AG09309 (cell line): ENCODE measurements at regions not wholly inside any gene's neighbourhood (a gene's known extent, or its start where the extent isn't known, plus 50 kb on each side); places are given as distances from the start of the nearest gene placed in this dataset.

Experiments used
- DNase-seq: peaks from one replicate; pipeline ENCODE4 v3.0.0-alpha.2; 2010; ENCODE audit warnings: low read depth
- H3K4me3 ChIP-seq: 2 replicates; pipeline ENCODE4 v1.5.1; 2011; ENCODE audit warnings: mild to moderate bottlenecking, low read depth, low read length, moderate library complexity; ENCODE audit not compliant: control insufficient read depth
- TF ChIP-seq, protein P1 (sequence below): IDR thresholded peaks from 2 replicates; pipeline ENCODE4 v1.5.1; 2011; ENCODE audit warnings: mild to moderate bottlenecking, low read depth, low read length, inconsistent platforms; ENCODE audit not compliant: insufficient read depth, control insufficient read depth; ENCODE audit errors: missing control alignments

GRCh38 chr16:59210955-59211541 is 476.9 kb upstream of the GOT2 start:
- DNase-seq = no peak
- H3K4me3 ChIP-seq = no peak overlapping the region
- TF ChIP-seq, protein P1, sequence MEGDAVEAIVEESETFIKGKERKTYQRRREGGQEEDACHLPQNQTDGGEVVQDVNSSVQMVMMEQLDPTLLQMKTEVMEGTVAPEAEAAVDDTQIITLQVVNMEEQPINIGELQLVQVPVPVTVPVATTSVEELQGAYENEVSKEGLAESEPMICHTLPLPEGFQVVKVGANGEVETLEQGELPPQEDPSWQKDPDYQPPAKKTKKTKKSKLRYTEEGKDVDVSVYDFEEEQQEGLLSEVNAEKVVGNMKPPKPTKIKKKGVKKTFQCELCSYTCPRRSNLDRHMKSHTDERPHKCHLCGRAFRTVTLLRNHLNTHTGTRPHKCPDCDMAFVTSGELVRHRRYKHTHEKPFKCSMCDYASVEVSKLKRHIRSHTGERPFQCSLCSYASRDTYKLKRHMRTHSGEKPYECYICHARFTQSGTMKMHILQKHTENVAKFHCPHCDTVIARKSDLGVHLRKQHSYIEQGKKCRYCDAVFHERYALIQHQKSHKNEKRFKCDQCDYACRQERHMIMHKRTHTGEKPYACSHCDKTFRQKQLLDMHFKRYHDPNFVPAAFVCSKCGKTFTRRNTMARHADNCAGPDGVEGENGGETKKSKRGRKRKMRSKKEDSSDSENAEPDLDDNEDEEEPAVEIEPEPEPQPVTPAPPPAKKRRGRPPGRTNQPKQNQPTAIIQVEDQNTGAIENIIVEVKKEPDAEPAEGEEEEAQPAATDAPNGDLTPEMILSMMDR = no peak

GRCh38 chr16:59205403-59205802 is 471.3 kb upstream of the GOT2 start:
- no peak for DNase-seq
- TF ChIP-seq, protein P1 = no peak
- no peak overlapping the region for H3K4me3 ChIP-seq

- no peak for DNase-seq
- TF ChIP-seq, protein P1 = no peak
- H3K4me3 ChIP-seq = no peak overlapping the region
Measured at GRCh38 chr16:59204589-59204988, 470.5 kb upstream of the GOT2 start.

DNA sequence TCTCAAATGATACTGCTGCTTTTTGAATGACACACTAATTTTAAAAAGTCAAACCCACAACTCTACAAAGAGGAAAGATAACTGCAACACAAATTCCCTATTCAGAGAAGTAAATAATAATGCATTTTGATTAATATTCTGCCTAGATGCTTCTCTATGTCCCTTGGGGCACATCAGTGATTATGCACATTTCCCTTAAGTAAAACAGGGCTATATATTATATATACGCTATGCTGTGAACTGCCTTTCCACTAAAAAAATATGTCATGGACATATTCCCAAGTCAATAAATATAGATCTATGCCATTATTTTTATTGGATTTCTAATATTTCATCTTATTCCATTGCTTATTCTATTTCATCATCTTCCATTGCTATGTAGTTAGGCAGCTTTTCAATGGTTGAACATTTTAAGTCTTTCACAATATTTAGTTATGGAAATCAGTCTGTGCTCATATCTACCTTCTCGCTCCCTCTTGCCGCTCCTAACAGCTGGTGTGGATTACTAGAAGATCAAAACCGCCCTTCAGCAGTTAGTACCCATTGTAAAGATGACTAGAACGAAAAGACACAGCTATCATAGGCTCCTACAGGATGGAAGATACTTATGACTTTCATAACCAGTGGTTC is 468.2 kb upstream of the GOT2 start:
- TF ChIP-seq, protein P1 = no peak
- DNase-seq = no peak
- no peak overlapping the region for H3K4me3 ChIP-seq

- no peak overlapping the region for H3K4me3 ChIP-seq
- TF ChIP-seq, protein P1 = no peak
- no peak for DNase-seq
Measured at GRCh38 chr16:59201821-59202220, 467.7 kb upstream of the GOT2 start.

DNA sequence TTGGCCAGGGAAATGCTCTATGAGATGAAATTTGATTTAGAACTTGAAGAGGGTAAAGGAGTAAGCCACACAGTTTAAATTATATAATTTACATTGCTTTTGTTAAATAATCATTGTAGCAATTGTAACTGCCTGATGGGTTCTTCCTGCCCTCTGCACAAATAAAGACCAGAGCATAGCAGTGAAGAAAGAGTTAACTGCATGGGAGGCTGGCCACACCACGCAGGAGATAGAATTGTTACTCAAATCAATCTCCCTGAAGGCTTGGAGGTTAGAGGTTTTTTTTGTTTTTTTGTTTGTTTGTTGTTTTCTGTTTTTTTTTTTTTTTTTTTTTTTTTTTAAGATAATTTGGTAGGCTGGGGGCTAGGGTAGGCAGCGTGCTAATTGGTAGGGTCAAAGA is 467.0 kb upstream of the GOT2 start:
- H3K4me3 ChIP-seq = no peak overlapping the region
- TF ChIP-seq, protein P1 = no peak
- no peak for DNase-seq
